ENCODE measurements at regions not wholly inside any gene's neighbourhood (a gene's known extent, or its start where the extent isn't known, plus 50 kb on each side); places are given as distances from the start of the nearest gene placed in this dataset.

DNA sequence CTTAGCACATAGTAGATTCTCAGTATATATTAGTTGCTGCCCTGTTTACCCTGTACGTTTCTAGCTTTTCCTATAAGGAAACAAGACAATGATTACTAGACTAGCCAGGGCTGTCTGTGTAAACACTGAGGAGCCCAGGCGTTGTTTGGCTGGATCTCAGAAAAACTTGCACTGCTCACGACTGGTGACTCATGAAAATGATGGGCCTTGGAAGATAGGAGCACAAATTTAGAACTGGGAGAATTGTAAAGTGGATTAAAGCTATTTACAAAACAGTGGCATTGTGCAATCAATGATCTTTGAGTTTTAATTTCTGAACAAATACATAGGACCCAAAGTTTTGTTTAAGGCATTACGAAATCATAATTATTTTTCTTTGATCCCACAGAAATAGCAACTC is 276.9 kb downstream of the FAM76B start:
- TF ChIP-seq POLR2A (IDR thresholded peaks at IDR 0.05; ENCODE audit: low read depth, low read length) (no peak), POLR2AphosphoS5 (IDR thresholded peaks at IDR 0.05; ENCODE audit: low read depth, low read length) (no peak), TAF1 (IDR thresholded peaks at IDR 0.05; ENCODE audit: low read depth, low read length) (no peak)

Data from GM12891 (cell line).